ENCODE measurements at regions not wholly inside any gene's neighbourhood (a gene's known extent, or its start where the extent isn't known, plus 50 kb on each side); places are given as distances from the start of the nearest gene placed in this dataset.

- no peak for TF ChIP-seq CTCF (optimal IDR thresholded peaks at IDR 0.05 in 1 of 3, IDR thresholded peaks at IDR 0.05 in 1 of 3, conservative IDR thresholded peaks at IDR 0.05 in 1 of 3; ENCODE audit: extremely low read depth in 1 of 3, insufficient read depth in 2 of 3, low read length in 3 of 3)
- no peak for TF ChIP-seq EZH2 (IDR thresholded peaks at IDR 0.05; ENCODE audit: low read length)
Observed at GRCh38 chr2:160596441-160596840, 102.8 kb upstream of the RBMS1 start.

Data from keratinocyte (primary cell).